ENCODE measurements at regions not wholly inside any gene's neighbourhood (a gene's known extent, or its start where the extent isn't known, plus 50 kb on each side); places are given as distances from the start of the nearest gene placed in this dataset.

DNA sequence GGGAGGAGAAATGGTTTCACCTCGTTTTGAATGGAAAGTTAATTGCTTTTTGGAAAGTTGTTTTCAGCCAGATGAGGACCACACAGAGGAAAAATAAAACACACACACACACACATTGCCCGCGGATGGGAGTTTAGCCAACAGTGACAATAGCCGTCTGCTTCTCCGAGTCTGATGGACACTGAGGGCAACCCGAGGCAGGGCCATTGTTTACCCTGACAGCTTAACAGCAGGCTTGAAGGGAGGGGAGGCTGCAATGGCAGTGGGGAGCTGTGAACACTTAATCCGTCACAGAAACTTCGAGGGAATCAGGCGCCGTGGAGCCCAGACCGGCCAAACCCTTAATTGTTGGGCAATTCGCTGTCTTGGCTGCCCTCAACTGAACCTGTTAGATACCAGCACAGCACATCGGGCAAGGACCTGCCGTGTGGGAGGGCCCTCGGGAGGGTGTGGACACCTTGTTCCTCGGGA, 145.9 kb downstream of the ACKR3 start:
- H3K36me3 ChIP-seq = no peaks in the 10 kb centered on the region
- DNase-seq = no peak

DNA sequence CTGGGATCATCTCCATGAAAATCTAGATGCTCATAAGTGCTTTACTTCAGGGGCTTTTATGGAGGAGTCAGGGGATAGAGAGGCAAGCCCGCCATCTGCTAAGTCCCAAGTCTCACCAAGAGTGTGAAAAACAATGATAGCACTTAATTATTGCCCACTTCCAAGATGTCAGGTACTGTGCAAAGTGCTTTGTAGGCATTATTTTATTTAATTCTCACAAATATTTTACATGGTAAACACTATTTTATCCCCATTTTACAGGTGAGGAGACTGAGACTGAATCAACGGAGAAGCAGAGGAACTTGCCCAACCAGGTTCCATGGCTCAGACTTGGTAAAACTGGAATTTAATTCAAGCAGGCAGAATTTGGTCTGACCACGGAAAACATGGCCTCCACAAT, 147.5 kb downstream of the ACKR3 start:
- Histone ChIP-seq H3K4me1 (peaks cover 0 to 34% (median 8%) of the 10 kb centered on the region in 12 donors), H3K36me3 (no peaks in the 10 kb centered on the region), H3K4me3 (no peak overlapping the region), H3K27ac (no peak overlapping the region), H3K9me3 (no peaks in the 10 kb centered on the region), H3K27me3 (peaks cover 0 to 3% (median 0%) of the 10 kb centered on the region in 9 donors)
- TF ChIP-seq, protein P1, sequence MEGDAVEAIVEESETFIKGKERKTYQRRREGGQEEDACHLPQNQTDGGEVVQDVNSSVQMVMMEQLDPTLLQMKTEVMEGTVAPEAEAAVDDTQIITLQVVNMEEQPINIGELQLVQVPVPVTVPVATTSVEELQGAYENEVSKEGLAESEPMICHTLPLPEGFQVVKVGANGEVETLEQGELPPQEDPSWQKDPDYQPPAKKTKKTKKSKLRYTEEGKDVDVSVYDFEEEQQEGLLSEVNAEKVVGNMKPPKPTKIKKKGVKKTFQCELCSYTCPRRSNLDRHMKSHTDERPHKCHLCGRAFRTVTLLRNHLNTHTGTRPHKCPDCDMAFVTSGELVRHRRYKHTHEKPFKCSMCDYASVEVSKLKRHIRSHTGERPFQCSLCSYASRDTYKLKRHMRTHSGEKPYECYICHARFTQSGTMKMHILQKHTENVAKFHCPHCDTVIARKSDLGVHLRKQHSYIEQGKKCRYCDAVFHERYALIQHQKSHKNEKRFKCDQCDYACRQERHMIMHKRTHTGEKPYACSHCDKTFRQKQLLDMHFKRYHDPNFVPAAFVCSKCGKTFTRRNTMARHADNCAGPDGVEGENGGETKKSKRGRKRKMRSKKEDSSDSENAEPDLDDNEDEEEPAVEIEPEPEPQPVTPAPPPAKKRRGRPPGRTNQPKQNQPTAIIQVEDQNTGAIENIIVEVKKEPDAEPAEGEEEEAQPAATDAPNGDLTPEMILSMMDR (IDR thresholded peaks at IDR 0.05) = no peak
- no peak for TF ChIP-seq POLR2A (IDR thresholded peaks at IDR 0.05)
- intact Hi-C loops (cut with DNase I) = loop anchor here in 1 of 10 donors (5.0 kb wide), 1 partner anchor 40 kb away; no protein-coding TSS in a partner anchor
- DNase-seq = no peak
- ATAC-seq = no peak
- 95 to 100% (median 96%) methylated on average over 3 of the region's 3 CpGs for WGBS, 4 donors

More for the DNA sequence above, 145.9 kb downstream of the ACKR3 start:
- no peak for TF ChIP-seq POLR2A (IDR thresholded peaks at IDR 0.05)
- TF ChIP-seq, protein P1 (IDR thresholded peaks at IDR 0.05) = no peak
- no peak overlapping the region for H3K4me3 ChIP-seq
- ATAC-seq = no peak
- no peaks in the 10 kb centered on the region for H3K9me3 ChIP-seq
- intact Hi-C loops (cut with DNase I) = loop anchor here in 1 of 10 donors (5.0 kb wide), 1 partner anchor 38 kb away; no protein-coding TSS in a partner anchor
- H3K27ac ChIP-seq = no peak overlapping the region
- H3K27me3 ChIP-seq = peaks cover 0 to 3% (median 0%) of the 10 kb centered on the region in 9 donors
- WGBS, 4 donors = 59 to 68% (median 64%) methylated on average over 14 to 16 of the region's 16 CpGs
- peaks cover 0 to 43% (median 6%) of the 10 kb centered on the region in 12 donors for H3K4me1 ChIP-seq

DNA sequence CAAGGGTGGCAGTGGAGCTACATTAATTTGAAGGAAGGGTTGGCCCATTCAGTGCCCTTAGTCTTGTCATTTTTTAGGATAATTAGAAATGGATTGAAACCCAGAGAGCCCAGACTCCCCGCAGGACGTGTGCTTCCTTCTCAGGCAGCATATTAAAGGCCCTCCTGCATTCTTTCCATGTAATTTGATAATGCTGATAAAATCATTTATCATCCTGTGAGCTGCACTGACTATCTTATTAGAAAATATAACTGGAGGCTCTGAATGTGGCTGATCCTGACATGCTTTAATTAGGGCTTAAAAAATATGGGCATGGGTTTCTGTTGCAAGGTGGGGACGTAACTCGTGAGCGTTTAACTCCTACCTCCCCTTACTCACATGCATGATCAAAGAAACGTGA, 148.1 kb downstream of the ACKR3 start:
- no peak for DNase-seq
- no peak overlapping the region for H3K4me3 ChIP-seq
- H3K9me3 ChIP-seq = no peaks in the 10 kb centered on the region
- no peaks in the 10 kb centered on the region for H3K36me3 ChIP-seq
- WGBS, 4 donors = 82 to 90% (median 87%) methylated on average over 6 of the region's 6 CpGs
- peaks cover 0 to 3% (median 0%) of the 10 kb centered on the region in 9 donors for H3K27me3 ChIP-seq
- ATAC-seq = no peak
- peaks cover 0 to 28% (median 7%) of the 10 kb centered on the region in 12 donors for H3K4me1 ChIP-seq
- intact Hi-C loops (cut with DNase I) = loop anchor here in 1 of 10 donors (5.0 kb wide), 1 partner anchor 40 kb away; no protein-coding TSS in a partner anchor
- H3K27ac ChIP-seq = no peak overlapping the region
- TF ChIP-seq, protein P1 (IDR thresholded peaks at IDR 0.05) = no peak
- TF ChIP-seq POLR2A (IDR thresholded peaks at IDR 0.05) = no peak

DNA sequence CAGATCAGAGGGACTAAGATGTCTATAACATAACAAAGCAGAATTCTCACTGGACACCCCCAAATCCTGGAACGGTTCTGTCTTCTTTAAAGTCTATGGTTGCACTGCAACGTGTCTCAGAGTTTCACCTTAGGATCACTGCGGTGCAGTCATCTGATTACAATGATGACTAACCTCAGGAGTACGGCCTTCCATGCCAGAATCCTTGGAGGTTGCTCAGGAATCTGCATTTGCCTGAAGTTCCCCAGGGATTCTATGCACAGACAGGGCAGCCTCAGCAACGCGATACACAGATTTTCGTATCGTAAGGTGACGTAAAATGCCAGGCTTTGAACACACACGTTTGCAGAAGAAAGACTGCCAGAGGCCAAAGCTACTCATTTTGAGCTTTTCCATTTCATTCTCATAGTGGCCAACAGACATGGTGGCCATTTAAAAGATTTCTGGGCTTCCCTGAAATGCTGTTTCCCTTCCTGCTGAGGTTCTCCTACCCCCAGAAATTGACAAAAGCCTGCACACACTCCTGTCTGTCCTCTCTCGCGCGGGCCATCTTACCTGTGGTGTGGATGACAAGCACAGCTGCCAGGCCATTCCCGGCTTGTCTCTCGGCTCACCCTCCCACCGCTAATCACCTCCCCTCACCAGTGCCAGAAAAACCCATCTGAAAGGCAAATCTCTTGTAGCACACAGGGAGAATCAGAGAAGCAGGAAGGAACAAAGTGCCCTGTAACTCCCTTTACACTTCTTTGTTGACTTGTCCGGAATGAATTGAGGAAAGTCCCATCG, 148.8 kb downstream of the ACKR3 start:
- WGBS, 4 donors = 92 to 96% (median 95%) methylated on average over 18 of the region's 18 CpGs
- Histone ChIP-seq H3K4me3 (no peak overlapping the region), H3K27me3 (peaks cover 0 to 3% (median 0%) of the 10 kb centered on the region in 9 donors), H3K9me3 (no peaks in the 10 kb centered on the region), H3K36me3 (no peaks in the 10 kb centered on the region), H3K4me1 (peaks cover 0 to 22% (median 5%) of the 10 kb centered on the region in 12 donors), H3K27ac (peak overlapping the region in 1 of 12 donors; percentile 15)
- no peak for TF ChIP-seq POLR2A (IDR thresholded peaks at IDR 0.05)
- TF ChIP-seq, protein P1 (IDR thresholded peaks at IDR 0.05) = no peak
- no peak for DNase-seq
- ATAC-seq = no peak
- intact Hi-C loops (cut with DNase I) = loop anchor here in 1 of 10 donors (5.0 kb wide), 1 partner anchor 41 kb away; no protein-coding TSS in a partner anchor
